ENCODE measurements at regions not wholly inside any gene's neighbourhood (a gene's known extent, or its start where the extent isn't known, plus 50 kb on each side); places are given as distances from the start of the nearest gene placed in this dataset.
"Not testable (repeated sequence)": the region's sequence is repeated elsewhere in the genome, so short reads cannot be mapped to it uniquely, and the experiment has no call there.

- DNase-seq (ENCODE audit: low read depth, low spot score) = not testable (repeated sequence)
These were observed 200.6 kb upstream of the FRG1 start for GRCh38 chr4:189740118-189740517.

GRCh38 chr4:189740873-189741272 lies 199.8 kb upstream of the FRG1 start:
- DNase-seq (ENCODE audit: low read depth, low spot score) = no peak

- not testable (repeated sequence) for DNase-seq (ENCODE audit: low read depth, low spot score)
These were observed 187.6 kb upstream of the FRG1 start for GRCh38 chr4:189753092-189753491.

- DNase-seq (ENCODE audit: low read depth, low spot score) = no peak
These were observed 177.1 kb upstream of the FRG1 start for GRCh38 chr4:189763583-189763982.

GRCh38 chr4:189765301-189765700 lies 175.4 kb upstream of the FRG1 start:
- DNase-seq (ENCODE audit: low read depth, low spot score) = no peak

GRCh38 chr4:189765736-189766135 lies 174.9 kb upstream of the FRG1 start:
- DNase-seq (ENCODE audit: low read depth, low spot score) = no peak

- no peak for DNase-seq (ENCODE audit: low read depth, low spot score)
These were observed 172.7 kb upstream of the FRG1 start for GRCh38 chr4:189767941-189768340.

GRCh38 chr4:189769131-189769530 lies 171.5 kb upstream of the FRG1 start:
- no peak for DNase-seq (ENCODE audit: low read depth, low spot score)

GRCh38 chr4:189771696-189772361 lies 168.8 kb upstream of the FRG1 start:
- no peak for DNase-seq (ENCODE audit: low read depth, low spot score)

- no peak for DNase-seq (ENCODE audit: low read depth, low spot score)
These were observed 166.8 kb upstream of the FRG1 start for GRCh38 chr4:189773909-189774308.

- DNase-seq (ENCODE audit: low read depth, low spot score) = no peak
These were observed 161.2 kb upstream of the FRG1 start for GRCh38 chr4:189779281-189779980.

GRCh38 chr4:189780391-189780790 lies 160.3 kb upstream of the FRG1 start:
- no peak for DNase-seq (ENCODE audit: low read depth, low spot score)

GRCh38 chr4:189784651-189785050 lies 156.0 kb upstream of the FRG1 start:
- no peak for DNase-seq (ENCODE audit: low read depth, low spot score)

- no peak for DNase-seq (ENCODE audit: low read depth, low spot score)
These were observed 155.4 kb upstream of the FRG1 start for GRCh38 chr4:189785257-189785656.

- no peak for DNase-seq (ENCODE audit: low read depth, low spot score)
These were observed 154.2 kb upstream of the FRG1 start for GRCh38 chr4:189786447-189786846.

- DNase-seq (ENCODE audit: low read depth, low spot score) = no peak
These were observed 153.2 kb upstream of the FRG1 start for GRCh38 chr4:189787216-189788031.

GRCh38 chr4:189792924-189793618 lies 147.6 kb upstream of the FRG1 start:
- peak; percentile 12 for DNase-seq (ENCODE audit: low read depth, low spot score)

- DNase-seq (ENCODE audit: low read depth, low spot score) = no peak
These were observed 140.1 kb upstream of the FRG1 start for GRCh38 chr4:189800545-189801088.

GRCh38 chr4:189802884-189803283 lies 137.8 kb upstream of the FRG1 start:
- no peak for DNase-seq (ENCODE audit: low read depth, low spot score)

- no peak for DNase-seq (ENCODE audit: low read depth, low spot score)
These were observed 135.8 kb upstream of the FRG1 start for GRCh38 chr4:189804894-189805293.

GRCh38 chr4:189806506-189806905 lies 134.2 kb upstream of the FRG1 start:
- DNase-seq (ENCODE audit: low read depth, low spot score) = no peak

- no peak for DNase-seq (ENCODE audit: low read depth, low spot score)
These were observed 133.6 kb upstream of the FRG1 start for GRCh38 chr4:189807031-189807430.
